Heart left ventricle (tissue), 16 donors: ENCODE measurements at regions not wholly inside any gene's neighbourhood (a gene's known extent, or its start where the extent isn't known, plus 50 kb on each side); places are given as distances from the start of the nearest gene placed in this dataset.

Source experiments
- ATAC-seq, 4 donors: fragments of 200-7000 bp; cut with Tn5 transposase; one replicate each; pipeline ENCODE4 v1.9.1; 2020 to 2022; ENCODE audit warnings: moderate library complexity in 4 of 4, mild to moderate bottlenecking in 3 of 4, moderate number of reproducible peaks in 1 of 4
- DNase-seq, 5 donors: peaks; one replicate each; pipeline ENCODE4 v3.0.0-alpha.2; 2020
- H3K27ac ChIP-seq, 12 donors: fragments of 200-600 bp; sonication (generic) in 4 of 12; one replicate each; pipeline versions ENCODE4 v1.5.0 to v1.8.0; 2016 to 2022; ENCODE audit warnings: mild to moderate bottlenecking in 2 of 12
- H3K27me3 ChIP-seq, 9 donors: fragments of 200-600 bp; sonication (generic) in 2 of 9; one replicate each; pipeline versions ENCODE4 v1.5.1 to v1.8.0; 2016 to 2022; ENCODE audit warnings: mild to moderate bottlenecking in 3 of 9
- H3K36me3 ChIP-seq, 9 donors: fragments of 200-600 bp; sonication (generic) in 2 of 9; one replicate each; pipeline versions ENCODE4 v1.5.0 to v1.8.0; 2018 to 2022; ENCODE audit warnings: mild to moderate bottlenecking in 2 of 9
- H3K4me1 ChIP-seq, 12 donors: fragments of 200-600 bp; sonication (generic) in 4 of 12; one replicate each; pipeline versions ENCODE4 v1.5.0 to v1.8.0; 2016 to 2022; ENCODE audit warnings: mild to moderate bottlenecking in 3 of 12
- H3K4me3 ChIP-seq, 12 donors: fragments of 200-600 bp; sonication (generic) in 4 of 12; one replicate each; pipeline versions ENCODE4 v1.5.0 to v1.8.0; 2017 to 2022; ENCODE audit warnings: mild to moderate bottlenecking in 9 of 12, moderate library complexity in 4 of 12
- H3K9me3 ChIP-seq, 12 donors: fragments of 200-600 bp; sonication (generic) in 4 of 12; one replicate each; pipeline versions ENCODE4 v1.5.0 to v1.8.0; 2016 to 2022; ENCODE audit warnings: mild to moderate bottlenecking in 1 of 12
- CTCF ChIP-seq, 12 donors: fragments of 200-600 bp; sonication (generic) in 4 of 12; IDR thresholded peaks; one replicate each; pipeline versions ENCODE4 v1.5.0 to v1.8.0; 2018 to 2022; ENCODE audit warnings: antibody characterized with exemption in 12 of 12, mild to moderate bottlenecking in 5 of 12
- POLR2A ChIP-seq, 2 donors: fragments of 450-650 bp; IDR thresholded peaks; one replicate each; pipeline ENCODE4 v1.6.1; 2017; ENCODE audit warnings: antibody characterized with exemption in 2 of 2, mild to moderate bottlenecking in 2 of 2, moderate library complexity in 2 of 2
- WGBS, 4 donors: extraction: QIAGEN DNeasy Blood & Tissue Kit in 2 of 4; methylation state at CpG; one replicate each; pipeline versions ENCODE4 v1.1.5 to v1.1.7; 2013 to 2018; 5-methylcytosine and 5-hydroxymethylcytosine counted together
- intact Hi-C, 10 donors: fragments of 100-400 bp; cut with DNase I; formaldehyde crosslinking; loops; one replicate each; pipeline versions ENCODE4 v1.11.1 to v1.14.2; 2022
- donor health status: ischemic (EF 13 %, LVEDD 7.1; RV severe dilation, severe dysfunction).
- donor health status: healthy with polysubstance abuse.
- donor health status: DM: no; HTN: yes; CAD: no.
- donor health status: DM: no; HTN: no; CAD: no.
- donor health status: ischemic (EF 25% LVEDD 6.9; RV normal size, moderate dysfunction).
- donor health status: ischemic (EF 25% LVEDD 5.7; RV mildly dilated, moderate dysfunction).
- donor health status: healthy.
- donor health status: DM: yes; HTN: yes; CAD: no.
- donor health status: ischemic (EF 35%, LVEDD 5.7; RV mildly dilated, moderate dysfunction).
- donor health status: nonischemic (EF 11% LVEDD 7.7; RV severe dilation, severe dysfunction).
- donor health status: DM: yes; HTN: yes; CAD: no.
- donor health status: PGD.
- donor health status: ischemic (EF 29% LVEDD 5.4; RV normal size, mild dysfunction).
- donor health status: nonischemic (EF 23%, LVEDD 6.1; RV moderate dilation, normal function).

GRCh38 chr11:45095691-45096010 lies 50.8 kb upstream of the PRDM11 start:
- Histone ChIP-seq H3K27ac (no peak overlapping the region), H3K4me3 (no peak overlapping the region), H3K27me3 (no peaks in the 10 kb centered on the region), H3K36me3 (no peaks in the 10 kb centered on the region), H3K9me3 (no peaks in the 10 kb centered on the region), H3K4me1 (peaks cover 0 to 33% (median 18%) of the 10 kb centered on the region in 12 donors)
- no peak for TF ChIP-seq CTCF (IDR thresholded peaks at IDR 0.05)
- no peak for TF ChIP-seq POLR2A (IDR thresholded peaks at IDR 0.05)
- 85 to 91% (median 90%) methylated on average over 6 of the region's 6 CpGs for WGBS, 4 donors
- DNase-seq (peak in 1 of 5 donors; percentile 1), ATAC-seq (no peak)
- intact Hi-C loops: no loop called here

- Histone ChIP-seq H3K4me3 (no peak overlapping the region), H3K27me3 (no peaks in the 10 kb centered on the region), H3K27ac (no peak overlapping the region), H3K9me3 (no peaks in the 10 kb centered on the region), H3K4me1 (peaks cover 0 to 23% (median 12%) of the 10 kb centered on the region in 12 donors), H3K36me3 (no peaks in the 10 kb centered on the region)
- TF ChIP-seq CTCF (IDR thresholded peaks at IDR 0.05) (no peak), POLR2A (IDR thresholded peaks at IDR 0.05) (no peak)
- intact Hi-C loops: no loop called here
- DNase-seq (peak in 1 of 5 donors; percentile 11), ATAC-seq (no peak)
- 73 to 79% (median 75%) methylated on average over 4 of the region's 4 CpGs for WGBS, 4 donors
These were observed 49.8 kb upstream of the PRDM11 start for GRCh38 chr11:45096636-45097035.
